Retinal pigment epithelial cell (primary cell): ENCODE measurements at regions not wholly inside any gene's neighbourhood (a gene's known extent, or its start where the extent isn't known, plus 50 kb on each side); places are given as distances from the start of the nearest gene placed in this dataset.

ENCODE experiments used
- DNase-seq: peaks from one replicate; pipeline ENCODE4 v3.0.0-alpha.2; 2010; ENCODE audit warnings: low read depth
- H3K4me3 ChIP-seq: 2 replicates; pipeline ENCODE4 v1.5.1; 2011; ENCODE audit warnings: mild to moderate bottlenecking, low read length, control low read depth, moderate library complexity
- CTCF ChIP-seq: conservative IDR thresholded peaks from 2 replicates; pipeline ENCODE4 v1.5.1; 2011; ENCODE audit warnings: low read depth, low read length, control low read depth, inconsistent platforms

- no peak for DNase-seq
- no peak for TF ChIP-seq CTCF
- H3K4me3 ChIP-seq, result no peak overlapping the region
Measured at GRCh38 chr5:71832812-71833715, 114.0 kb downstream of the CARTPT start.

DNA sequence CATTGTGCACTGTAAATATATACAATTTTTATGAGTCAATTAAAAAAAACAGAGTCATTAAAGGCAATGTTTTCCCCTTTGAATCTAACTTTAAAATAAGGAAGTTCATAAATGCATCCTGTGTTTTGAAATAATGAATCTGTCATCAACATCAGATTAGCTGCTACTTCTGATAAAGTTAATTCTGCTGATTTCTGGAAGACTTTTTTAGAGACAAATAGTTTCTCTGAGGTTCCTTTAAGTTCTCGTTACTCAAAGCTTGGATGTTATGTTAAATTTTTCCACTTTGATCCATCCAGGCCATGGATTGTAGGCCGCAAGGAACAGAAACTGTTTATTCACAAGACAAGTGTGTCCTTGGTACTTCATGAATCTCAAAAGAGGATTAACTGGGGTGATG, 115.5 kb downstream of the CARTPT start:
- no peak overlapping the region for H3K4me3 ChIP-seq
- TF ChIP-seq CTCF, result no peak
- no peak for DNase-seq

DNA sequence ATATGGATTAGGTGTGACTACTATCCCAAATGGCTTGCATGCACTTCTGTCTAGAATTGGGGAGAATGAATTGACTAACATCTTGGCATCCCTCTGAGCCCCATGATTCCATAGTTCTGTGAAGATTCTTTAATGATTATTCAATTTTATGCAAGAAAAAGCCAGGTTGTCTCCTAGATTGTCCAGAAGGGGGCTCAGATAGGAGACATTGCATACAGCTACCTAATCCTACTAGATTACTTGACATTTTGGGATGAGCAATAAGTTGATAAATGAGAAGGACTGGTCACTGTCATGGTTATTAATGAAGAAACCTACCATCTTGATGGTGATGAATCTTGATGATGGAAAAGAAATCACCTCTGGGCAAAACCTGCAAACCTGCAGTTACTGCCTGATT, 117.0 kb downstream of the CARTPT start:
- DNase-seq, result no peak
- H3K4me3 ChIP-seq, result no peak overlapping the region
- TF ChIP-seq CTCF, result peak; percentile 35

- H3K4me3 ChIP-seq, result no peak overlapping the region
- TF ChIP-seq CTCF, result no peak
- peak; percentile 12 for DNase-seq
Measured at GRCh38 chr5:71836559-71837112, 117.6 kb downstream of the CARTPT start.

GRCh38 chr5:71838286-71838685, 119.2 kb downstream of the CARTPT start:
- no peak for DNase-seq
- H3K4me3 ChIP-seq, result no peak overlapping the region
- TF ChIP-seq CTCF, result no peak

- no peak for DNase-seq
- no peak for TF ChIP-seq CTCF
- no peak overlapping the region for H3K4me3 ChIP-seq
Measured at GRCh38 chr5:71839096-71839884, 120.2 kb downstream of the CARTPT start.
